Endothelial cell (in vitro differentiated cells): ENCODE measurements at regions not wholly inside any gene's neighbourhood (a gene's known extent, or its start where the extent isn't known, plus 50 kb on each side); places are given as distances from the start of the nearest gene placed in this dataset.

Experiments used
- DNase-seq: peaks from one replicate; pipeline ENCODE4 v3.0.0; 2021; ENCODE audit warnings: low spot score
- H3K27ac Mint-ChIP-seq: one replicate; pipeline ENCODE4 v1.8.0; 2021; ENCODE audit warnings: mixed read lengths, inconsistent platforms; ENCODE audit not compliant: unreplicated experiment
- H3K27me3 Mint-ChIP-seq: one replicate; pipeline ENCODE4 v1.8.0; 2021; ENCODE audit warnings: mild to moderate bottlenecking, moderate library complexity, mixed read lengths, inconsistent platforms; ENCODE audit not compliant: unreplicated experiment
- H3K36me3 Mint-ChIP-seq: one replicate; pipeline ENCODE4 v1.8.0; 2021; ENCODE audit warnings: mild to moderate bottlenecking, low read depth, mixed read lengths, inconsistent platforms; ENCODE audit not compliant: unreplicated experiment
- H3K4me1 Mint-ChIP-seq: one replicate; pipeline ENCODE4 v1.8.0; 2021; ENCODE audit warnings: mild to moderate bottlenecking, mixed read lengths, inconsistent platforms; ENCODE audit not compliant: unreplicated experiment
- H3K4me3 Mint-ChIP-seq: one replicate; pipeline ENCODE4 v1.8.0; 2021; ENCODE audit warnings: mild to moderate bottlenecking, mixed read lengths, inconsistent platforms; ENCODE audit not compliant: unreplicated experiment
- H3K9me3 Mint-ChIP-seq: one replicate; pipeline ENCODE4 v1.8.0; 2021; ENCODE audit warnings: mixed read lengths, inconsistent platforms; ENCODE audit not compliant: unreplicated experiment
- CTCF ChIP-seq: fragments of 200-600 bp; sonication (generic); IDR thresholded peaks from one replicate; pipeline ENCODE4 v1.5.0; 2021; ENCODE audit warnings: antibody characterized with exemption; ENCODE audit not compliant: unreplicated experiment

- no peak for TF ChIP-seq CTCF
- DNase-seq: no peak
- Mint-ChIP-seq H3K9me3 (no peaks in the 10 kb centered on the region), H3K36me3 (no peaks in the 10 kb centered on the region), H3K4me1 (peaks cover 9% of the 10 kb centered on the region), H3K27me3 (peaks cover 3% of the 10 kb centered on the region), H3K4me3 (no peak overlapping the region), H3K27ac (no peak overlapping the region)
Observed at GRCh38 chr6:14512246-14512645, 394.7 kb downstream of the CD83 start.

GRCh38 chr6:14513496-14514393 lies 396.2 kb downstream of the CD83 start:
- H3K36me3 Mint-ChIP-seq: no peaks in the 10 kb centered on the region
- H3K4me3 Mint-ChIP-seq: no peak overlapping the region
- no peak for TF ChIP-seq CTCF
- DNase-seq: no peak
- H3K27ac Mint-ChIP-seq: no peak overlapping the region
- H3K9me3 Mint-ChIP-seq: no peaks in the 10 kb centered on the region
- peaks cover 7% of the 10 kb centered on the region for H3K4me1 Mint-ChIP-seq
- peaks cover 3% of the 10 kb centered on the region for H3K27me3 Mint-ChIP-seq

- DNase-seq: no peak
- Mint-ChIP-seq H3K36me3 (no peaks in the 10 kb centered on the region), H3K4me1 (peaks cover 7% of the 10 kb centered on the region)
Observed at GRCh38 chr6:14516956-14517355, 399.4 kb downstream of the CD83 start.

GRCh38 chr6:14517516-14518105 lies 400.0 kb downstream of the CD83 start:
- H3K4me1 Mint-ChIP-seq: peaks cover 7% of the 10 kb centered on the region
- TF ChIP-seq CTCF: no peak
- H3K9me3 Mint-ChIP-seq: no peaks in the 10 kb centered on the region
- H3K27me3 Mint-ChIP-seq: no peaks in the 10 kb centered on the region
- no peak overlapping the region for H3K4me3 Mint-ChIP-seq
- no peak overlapping the region for H3K27ac Mint-ChIP-seq
- DNase-seq: no peak
- no peaks in the 10 kb centered on the region for H3K36me3 Mint-ChIP-seq

More at GRCh38 chr6:14516956-14517355, 399.4 kb downstream of the CD83 start:
- TF ChIP-seq CTCF: no peak
- Mint-ChIP-seq H3K9me3 (no peaks in the 10 kb centered on the region), H3K4me3 (no peak overlapping the region), H3K27me3 (no peaks in the 10 kb centered on the region), H3K27ac (no peak overlapping the region)
